ENCODE measurements at regions not wholly inside any gene's neighbourhood (a gene's known extent, or its start where the extent isn't known, plus 50 kb on each side); places are given as distances from the start of the nearest gene placed in this dataset.

DNA sequence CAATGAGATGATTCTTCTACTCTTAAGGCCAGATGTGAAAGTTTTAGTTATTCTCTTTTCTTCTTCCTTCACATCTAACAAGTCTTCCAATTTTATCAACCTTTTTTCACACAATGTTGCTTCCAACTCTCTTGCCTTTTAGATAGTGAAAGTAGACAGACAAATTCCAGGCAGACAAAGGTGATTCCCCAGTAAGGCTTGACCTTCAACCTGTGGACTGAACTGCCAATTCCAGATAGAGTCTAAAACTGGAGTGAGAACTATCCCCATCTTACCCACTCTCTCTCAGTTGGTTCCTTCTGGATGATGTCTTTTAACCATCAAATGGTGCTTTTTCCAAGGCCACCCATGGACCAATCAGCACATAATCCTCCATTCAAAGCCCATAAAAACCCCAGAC lies 159.0 kb downstream of the NSUN3 start:
- no peak overlapping the region for H3K27ac ChIP-seq
- no peak for TF ChIP-seq Cebpa-rat (IDR thresholded peaks at IDR 0.05)
- H3K4me3 ChIP-seq = no peak overlapping the region
- no peaks in the 10 kb centered on the region for H3K27me3 ChIP-seq
- no peaks in the 10 kb centered on the region for H3K36me3 ChIP-seq
- no peak overlapping the region for H3K9ac ChIP-seq
- H3K9me3 ChIP-seq (replicated peaks in 1 of 11) = peaks cover 15 to 22% (median 19%) of the 10 kb centered on the region in 11 experiments; a peak in 21 of 22 replicates
- no peaks in the 10 kb centered on the region for H3K4me1 ChIP-seq
- H3K4me2 ChIP-seq = no peak overlapping the region
- no peaks in the 10 kb centered on the region for H4K20me1 ChIP-seq

DNA sequence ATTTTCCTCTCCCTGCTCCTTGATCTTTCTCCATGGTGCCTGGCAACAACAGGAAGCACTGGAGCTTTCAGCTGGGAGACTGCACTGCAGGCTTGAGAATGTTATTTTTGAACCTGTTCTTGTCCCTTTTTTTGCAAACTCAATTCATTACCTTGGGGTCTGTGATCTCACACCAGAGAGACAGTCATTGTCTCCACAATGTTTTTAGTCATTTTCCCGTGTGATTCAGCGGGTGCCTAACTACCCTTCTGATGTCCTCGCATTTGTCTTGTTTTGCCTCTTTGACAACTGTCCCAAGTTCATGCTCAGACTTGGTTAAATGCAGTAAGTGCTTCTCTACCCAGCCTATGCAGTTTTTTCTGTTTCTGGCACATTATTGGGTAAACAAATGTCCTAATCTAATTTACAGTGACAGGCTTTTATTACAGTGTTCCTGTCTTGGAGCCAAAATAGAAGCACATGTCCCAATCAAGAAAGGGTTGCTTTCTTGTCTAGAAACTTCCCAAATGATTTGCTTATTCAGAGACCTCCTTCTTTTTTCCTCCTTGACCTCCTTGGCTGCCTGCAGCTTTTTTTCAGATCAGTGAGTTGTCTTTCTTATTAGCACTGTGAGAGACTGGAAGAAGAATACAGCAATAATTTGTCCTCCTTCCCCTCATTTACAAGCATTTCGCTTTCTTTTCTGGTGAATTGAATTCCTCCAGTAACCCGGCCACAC lies 162.4 kb downstream of the NSUN3 start:
- TF ChIP-seq Cebpa-rat (IDR thresholded peaks at IDR 0.05) = no peak
- Histone ChIP-seq H3K4me2 (no peak overlapping the region), H3K27ac (no peak overlapping the region), H3K9me3 (replicated peaks in 1 of 11) (peaks cover 15 to 22% (median 19%) of the 10 kb centered on the region in 11 experiments; a peak in 21 of 22 replicates), H4K20me1 (no peaks in the 10 kb centered on the region), H3K4me1 (no peaks in the 10 kb centered on the region), H3K4me3 (no peak overlapping the region), H3K36me3 (no peaks in the 10 kb centered on the region), H3K27me3 (no peaks in the 10 kb centered on the region), H3K9ac (no peak overlapping the region)

DNA sequence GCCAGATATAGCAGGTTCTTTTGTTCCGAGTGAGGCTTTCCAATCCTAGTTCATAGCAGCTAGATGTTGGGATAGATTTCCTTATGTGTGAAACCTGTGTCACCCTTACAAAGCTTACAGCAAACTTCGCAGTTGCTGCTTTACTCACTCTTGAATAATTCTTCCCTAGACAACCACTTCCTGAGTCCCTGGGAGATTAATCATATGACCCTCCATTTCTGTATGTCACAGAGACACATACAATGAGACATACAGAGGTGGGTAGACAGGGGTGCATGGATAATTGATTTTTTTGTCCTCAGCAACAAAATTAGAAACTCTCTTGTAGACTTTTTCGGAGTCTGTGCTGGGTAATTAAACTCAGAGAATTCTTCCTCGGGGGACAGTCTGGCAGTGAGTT lies 163.2 kb downstream of the NSUN3 start:
- H3K9ac ChIP-seq = no peak overlapping the region
- no peaks in the 10 kb centered on the region for H3K36me3 ChIP-seq
- no peak overlapping the region for H3K4me3 ChIP-seq
- no peak overlapping the region for H3K4me2 ChIP-seq
- H3K27me3 ChIP-seq = no peaks in the 10 kb centered on the region
- no peak overlapping the region for H3K27ac ChIP-seq
- H3K9me3 ChIP-seq (replicated peaks in 1 of 11) = peaks cover 15 to 22% (median 19%) of the 10 kb centered on the region in 11 experiments; a peak in 21 of 22 replicates
- no peak for TF ChIP-seq Cebpa-rat (IDR thresholded peaks at IDR 0.05)
- no peaks in the 10 kb centered on the region for H3K4me1 ChIP-seq
- no peaks in the 10 kb centered on the region for H4K20me1 ChIP-seq

DNA sequence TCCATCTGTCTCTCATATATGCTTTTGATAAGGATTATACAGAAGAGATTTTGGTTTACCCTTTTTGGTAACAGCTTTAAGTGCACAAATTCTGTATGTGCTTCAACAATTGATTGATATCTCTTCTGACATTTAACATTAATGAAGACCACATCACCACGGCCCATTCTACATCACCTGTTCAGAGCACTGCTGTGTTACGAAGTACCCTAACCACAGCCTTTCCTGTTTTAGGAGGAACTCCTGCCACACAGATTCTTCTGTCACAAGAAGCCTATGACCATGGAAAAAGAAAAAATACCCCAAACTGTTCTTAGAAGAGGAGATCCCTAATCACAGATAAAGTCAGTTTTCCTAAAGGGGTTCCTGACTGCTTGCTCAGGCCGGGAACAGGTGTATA lies 170.1 kb downstream of the NSUN3 start:
- Histone ChIP-seq H3K4me1 (0 out of 20 replicates have a peak, but pooled peaks cover 0 to 7% (median 0%) of the 10 kb centered on the region in 10 experiments), H3K36me3 (no peaks in the 10 kb centered on the region), H3K27ac (no peak overlapping the region), H3K9me3 (replicated peaks in 1 of 11) (peaks cover 0 to 5% (median 0%) of the 10 kb centered on the region in 11 experiments; a peak in 1 of 22 replicates), H3K9ac (no peak overlapping the region), H3K4me3 (no peak overlapping the region), H3K27me3 (no peaks in the 10 kb centered on the region), H4K20me1 (no peaks in the 10 kb centered on the region), H3K4me2 (no peak overlapping the region)
- TF ChIP-seq Cebpa-rat (IDR thresholded peaks at IDR 0.05) = no peak

DNA sequence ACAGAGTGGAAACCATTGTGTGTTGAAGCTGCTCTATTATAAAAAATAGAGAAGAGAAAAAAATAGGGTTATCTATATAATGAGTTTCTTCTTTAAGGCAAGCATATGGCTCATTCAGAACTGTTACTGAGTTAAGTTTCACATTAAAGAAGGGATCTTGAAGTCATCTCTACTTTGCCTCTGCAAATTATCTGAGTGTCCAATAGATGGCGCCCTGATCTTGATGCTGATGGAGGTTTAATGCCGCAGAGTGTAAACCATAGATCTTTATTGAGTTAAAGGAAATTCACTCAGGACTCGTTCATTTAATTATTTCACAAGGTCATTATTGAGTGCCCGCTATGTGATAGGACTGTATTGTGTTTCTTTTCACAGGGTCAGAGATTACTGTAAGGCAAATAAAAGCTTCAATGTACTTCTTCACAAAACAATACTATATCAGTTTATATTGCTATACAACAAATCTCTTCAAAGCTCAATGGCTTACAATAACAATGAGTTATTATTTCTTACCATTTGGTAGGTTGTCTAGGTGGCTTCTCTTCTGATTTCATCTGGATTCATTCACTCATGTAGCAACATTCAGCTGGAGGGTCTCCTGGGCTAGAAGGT lies 171.4 kb downstream of the NSUN3 start:
- H3K4me3 ChIP-seq = no peak overlapping the region
- peaks cover 0 to 5% (median 0%) of the 10 kb centered on the region in 11 experiments; a peak in 1 of 22 replicates for H3K9me3 ChIP-seq (replicated peaks in 1 of 11)
- H3K4me2 ChIP-seq = no peak overlapping the region
- H3K36me3 ChIP-seq = no peaks in the 10 kb centered on the region
- no peaks in the 10 kb centered on the region for H4K20me1 ChIP-seq
- no peaks in the 10 kb centered on the region for H3K27me3 ChIP-seq
- TF ChIP-seq Cebpa-rat (IDR thresholded peaks at IDR 0.05) = no peak
- H3K27ac ChIP-seq = no peak overlapping the region
- H3K4me1 ChIP-seq = 0 out of 20 replicates have a peak, but pooled peaks cover 0 to 7% (median 0%) of the 10 kb centered on the region in 10 experiments
- H3K9ac ChIP-seq = no peak overlapping the region

DNA sequence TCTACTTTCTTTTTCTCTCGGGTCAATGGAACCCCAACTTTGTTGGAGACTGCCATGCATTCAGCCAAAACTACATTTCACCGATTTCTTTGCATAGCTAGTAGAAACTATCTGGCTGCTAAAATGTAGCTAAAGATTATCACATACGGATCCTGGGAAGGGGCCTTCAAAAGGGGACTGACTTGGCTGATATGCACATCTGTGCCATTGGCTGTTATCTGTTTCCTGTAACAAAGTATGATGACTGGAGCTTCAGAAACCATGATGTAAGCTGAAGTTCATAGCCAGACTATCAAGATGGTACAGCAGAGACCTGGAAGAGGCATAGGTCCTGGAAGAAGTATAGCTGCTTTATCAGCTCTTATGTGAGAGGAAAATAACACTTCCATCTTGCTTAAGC lies 179.1 kb downstream of the NSUN3 start:
- Histone ChIP-seq H3K27ac (no peak overlapping the region), H3K4me2 (no peak overlapping the region), H3K4me1 (no peaks in the 10 kb centered on the region), H3K36me3 (no peaks in the 10 kb centered on the region), H3K27me3 (no peaks in the 10 kb centered on the region), H4K20me1 (no peaks in the 10 kb centered on the region), H3K9me3 (replicated peaks in 1 of 11) (no peaks in the 10 kb centered on the region), H3K4me3 (no peak overlapping the region), H3K9ac (no peak overlapping the region)
- no peak for TF ChIP-seq Cebpa-rat (IDR thresholded peaks at IDR 0.05)

DNA sequence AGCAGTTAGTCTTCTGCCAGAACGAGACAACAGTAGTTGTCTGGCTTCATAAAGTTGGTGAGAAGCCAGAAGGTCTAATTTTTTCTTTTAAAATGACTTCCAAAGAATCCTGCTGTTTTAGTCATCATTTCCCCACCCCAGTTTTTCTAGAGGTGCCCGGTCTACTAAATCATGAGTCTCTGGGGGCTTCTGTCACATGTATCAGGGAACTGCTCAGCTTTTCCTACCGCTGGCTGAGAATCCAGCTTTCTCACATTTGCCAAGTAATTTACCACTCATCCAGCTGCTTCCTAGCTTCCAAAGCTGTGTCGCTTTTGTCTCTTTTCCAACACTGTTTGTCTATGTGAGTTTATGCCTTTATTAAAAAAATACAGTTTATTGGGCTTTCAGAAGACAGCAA lies 183.3 kb downstream of the NSUN3 start:
- Histone ChIP-seq H3K9ac (no peak overlapping the region), H3K27me3 (no peaks in the 10 kb centered on the region), H4K20me1 (no peaks in the 10 kb centered on the region), H3K9me3 (replicated peaks in 1 of 11) (no peaks in the 10 kb centered on the region), H3K4me2 (no peak overlapping the region), H3K36me3 (no peaks in the 10 kb centered on the region), H3K27ac (no peak overlapping the region), H3K4me3 (no peak overlapping the region), H3K4me1 (no peaks in the 10 kb centered on the region)
- no peak for TF ChIP-seq Cebpa-rat (IDR thresholded peaks at IDR 0.05)

DNA sequence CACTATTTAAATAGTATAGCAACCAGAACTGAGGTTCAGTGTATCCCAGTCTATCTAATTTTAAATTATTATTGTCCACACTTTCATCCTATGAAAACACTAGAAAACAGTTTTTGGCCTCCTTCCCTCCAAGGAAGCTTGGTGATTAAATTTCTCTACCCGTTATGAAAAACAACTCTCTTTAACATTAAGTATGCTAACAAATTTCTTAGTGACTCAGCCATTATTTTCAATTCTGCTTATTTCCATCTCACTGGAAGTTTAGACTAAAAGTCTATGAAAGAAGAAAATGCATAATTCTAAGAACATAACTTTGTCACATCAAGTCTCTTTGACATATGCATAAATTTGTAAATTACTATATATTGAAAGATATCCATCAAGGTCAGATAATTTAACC lies 185.2 kb downstream of the NSUN3 start:
- no peak overlapping the region for H3K4me3 ChIP-seq
- H3K36me3 ChIP-seq = no peaks in the 10 kb centered on the region
- no peaks in the 10 kb centered on the region for H3K27me3 ChIP-seq
- H3K9me3 ChIP-seq (replicated peaks in 1 of 11) = no peaks in the 10 kb centered on the region
- H3K4me1 ChIP-seq = no peaks in the 10 kb centered on the region
- H3K4me2 ChIP-seq = no peak overlapping the region
- no peak for TF ChIP-seq Cebpa-rat (IDR thresholded peaks at IDR 0.05)
- H4K20me1 ChIP-seq = no peaks in the 10 kb centered on the region
- H3K9ac ChIP-seq = no peak overlapping the region
- H3K27ac ChIP-seq = no peak overlapping the region

DNA sequence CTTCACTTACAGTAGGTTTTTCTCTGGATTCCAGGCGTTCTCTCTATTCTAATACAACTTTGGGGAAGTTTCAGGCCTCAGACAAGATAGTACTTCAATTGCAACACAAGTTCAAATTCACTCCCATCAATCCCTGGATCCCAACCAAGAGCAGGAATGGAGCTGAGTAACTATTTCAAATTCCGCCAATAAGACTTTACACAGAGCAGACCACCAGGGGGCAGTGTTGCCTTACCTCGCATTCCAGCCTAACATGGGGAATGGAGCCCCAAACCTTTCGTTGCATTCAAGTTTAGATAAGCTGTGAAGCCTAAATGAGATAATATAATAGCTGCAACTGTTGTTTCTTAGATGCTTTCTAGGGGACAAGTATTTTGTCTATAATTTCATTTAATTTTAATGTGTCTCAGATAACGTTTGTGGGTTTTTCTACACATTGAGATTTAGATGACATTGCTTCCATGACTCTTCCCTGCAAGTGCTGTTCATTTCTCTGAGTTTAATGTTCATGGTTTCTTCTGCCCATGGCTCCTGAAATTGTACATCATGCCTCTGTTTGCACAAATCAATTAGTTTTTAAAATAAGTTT lies 186.7 kb downstream of the NSUN3 start:
- H3K27me3 ChIP-seq = no peaks in the 10 kb centered on the region
- H3K9me3 ChIP-seq (replicated peaks in 1 of 11) = no peaks in the 10 kb centered on the region
- no peak overlapping the region for H3K4me3 ChIP-seq
- no peak overlapping the region for H3K9ac ChIP-seq
- no peaks in the 10 kb centered on the region for H4K20me1 ChIP-seq
- H3K4me2 ChIP-seq = no peak overlapping the region
- TF ChIP-seq Cebpa-rat (IDR thresholded peaks at IDR 0.05) = no peak
- no peaks in the 10 kb centered on the region for H3K36me3 ChIP-seq
- H3K4me1 ChIP-seq = no peaks in the 10 kb centered on the region
- no peak overlapping the region for H3K27ac ChIP-seq
